Fibroblast of mammary gland (primary cell): ENCODE measurements at regions not wholly inside any gene's neighbourhood (a gene's known extent, or its start where the extent isn't known, plus 50 kb on each side); places are given as distances from the start of the nearest gene placed in this dataset.

Experiments used
- DNase-seq: peaks from one replicate; pipeline ENCODE4 v3.0.0-alpha.2; 2010; ENCODE audit warnings: low read depth
- H3K4me3 ChIP-seq: 2 replicates; pipeline ENCODE4 v1.5.1; 2011; ENCODE audit warnings: low read depth, mild to moderate bottlenecking, low read length, moderate library complexity; ENCODE audit not compliant: control insufficient read depth
- CTCF ChIP-seq: conservative IDR thresholded peaks from 2 replicates; pipeline ENCODE4 v1.5.1; 2011; ENCODE audit warnings: low read depth, low read length, inconsistent platforms; ENCODE audit not compliant: control insufficient read depth, insufficient read depth

GRCh38 chr7:112596260-112596659, 115.5 kb downstream of the LSMEM1 start:
- peak; percentile 77 for DNase-seq
- H3K4me3 ChIP-seq, result no peak overlapping the region
- TF ChIP-seq CTCF, result no peak

GRCh38 chr7:112596981-112597380, 116.2 kb downstream of the LSMEM1 start:
- TF ChIP-seq CTCF, result no peak

GRCh38 chr7:112603673-112604072, 122.9 kb downstream of the LSMEM1 start:
- no peak for DNase-seq
- no peak overlapping the region for H3K4me3 ChIP-seq
- no peak for TF ChIP-seq CTCF

More at GRCh38 chr7:112596981-112597380, 116.2 kb downstream of the LSMEM1 start:
- H3K4me3 ChIP-seq, result no peak overlapping the region
- DNase-seq, result peak; percentile 37

GRCh38 chr7:112610636-112611035, 129.8 kb downstream of the LSMEM1 start:
- no peak overlapping the region for H3K4me3 ChIP-seq
- no peak for TF ChIP-seq CTCF
- no peak for DNase-seq

GRCh38 chr7:112615701-112616100, 134.9 kb downstream of the LSMEM1 start:
- no peak overlapping the region for H3K4me3 ChIP-seq
- no peak for DNase-seq
- TF ChIP-seq CTCF, result no peak

- DNase-seq, result no peak
- no peak overlapping the region for H3K4me3 ChIP-seq
- no peak for TF ChIP-seq CTCF
Measured at GRCh38 chr7:112616295-112616694, 135.5 kb downstream of the LSMEM1 start.

- DNase-seq, result no peak
- TF ChIP-seq CTCF, result no peak
- no peak overlapping the region for H3K4me3 ChIP-seq
Measured at GRCh38 chr7:112619343-112619742, 138.6 kb downstream of the LSMEM1 start.
